ENCODE measurements at regions not wholly inside any gene's neighbourhood (a gene's known extent, or its start where the extent isn't known, plus 50 kb on each side); places are given as distances from the start of the nearest gene placed in this dataset.

DNA sequence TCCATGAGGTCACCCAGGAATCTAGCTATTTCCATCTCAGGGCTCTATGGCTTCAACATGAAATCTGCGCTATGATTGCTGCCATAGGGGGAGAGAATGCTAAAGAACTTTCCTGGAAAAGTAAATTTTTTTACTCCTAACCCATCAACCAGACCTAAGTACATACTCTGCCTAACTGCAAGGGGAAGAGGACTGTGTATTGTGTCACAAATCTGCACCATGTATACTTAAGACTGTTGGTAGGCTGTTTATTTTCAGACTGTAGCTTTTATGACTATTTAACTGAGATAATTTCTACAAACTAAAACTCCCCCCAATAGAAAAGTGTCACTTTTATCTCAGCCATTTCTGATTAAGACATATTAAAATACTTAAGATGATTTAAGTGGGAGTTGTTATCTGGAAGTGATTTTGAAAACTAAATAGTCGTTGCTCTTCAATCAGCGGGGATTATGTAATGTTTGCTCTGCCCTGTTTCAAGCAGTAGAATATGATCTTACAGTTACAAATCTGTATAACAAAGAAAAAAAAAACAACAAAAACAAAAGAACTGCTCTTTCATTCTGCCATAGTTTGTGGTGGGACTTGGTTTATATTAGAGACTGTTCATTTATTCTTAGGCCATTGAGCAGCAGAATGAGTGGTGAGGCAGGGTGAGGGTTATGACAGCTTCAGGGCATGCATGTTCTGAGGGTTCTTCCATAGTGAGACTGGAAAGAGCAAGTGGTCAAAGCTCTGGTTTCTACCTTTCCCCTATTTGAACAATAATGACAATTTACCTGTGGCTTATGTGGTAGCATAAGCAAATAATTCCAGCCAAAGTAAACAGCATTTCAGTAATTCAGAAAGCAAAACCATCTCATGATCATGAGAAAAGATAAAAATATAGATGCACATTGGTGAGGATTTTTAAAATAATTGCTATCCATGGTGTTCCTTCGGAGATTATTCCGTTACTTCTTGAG, 126.3 kb upstream of the CEP162 start:
- H3K4me3 ChIP-seq (ENCODE audit: low read depth, low read length), result no peak overlapping the region
- TF ChIP-seq, protein P1, sequence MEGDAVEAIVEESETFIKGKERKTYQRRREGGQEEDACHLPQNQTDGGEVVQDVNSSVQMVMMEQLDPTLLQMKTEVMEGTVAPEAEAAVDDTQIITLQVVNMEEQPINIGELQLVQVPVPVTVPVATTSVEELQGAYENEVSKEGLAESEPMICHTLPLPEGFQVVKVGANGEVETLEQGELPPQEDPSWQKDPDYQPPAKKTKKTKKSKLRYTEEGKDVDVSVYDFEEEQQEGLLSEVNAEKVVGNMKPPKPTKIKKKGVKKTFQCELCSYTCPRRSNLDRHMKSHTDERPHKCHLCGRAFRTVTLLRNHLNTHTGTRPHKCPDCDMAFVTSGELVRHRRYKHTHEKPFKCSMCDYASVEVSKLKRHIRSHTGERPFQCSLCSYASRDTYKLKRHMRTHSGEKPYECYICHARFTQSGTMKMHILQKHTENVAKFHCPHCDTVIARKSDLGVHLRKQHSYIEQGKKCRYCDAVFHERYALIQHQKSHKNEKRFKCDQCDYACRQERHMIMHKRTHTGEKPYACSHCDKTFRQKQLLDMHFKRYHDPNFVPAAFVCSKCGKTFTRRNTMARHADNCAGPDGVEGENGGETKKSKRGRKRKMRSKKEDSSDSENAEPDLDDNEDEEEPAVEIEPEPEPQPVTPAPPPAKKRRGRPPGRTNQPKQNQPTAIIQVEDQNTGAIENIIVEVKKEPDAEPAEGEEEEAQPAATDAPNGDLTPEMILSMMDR (conservative IDR thresholded peaks at IDR 0.05; ENCODE audit: low read depth, low read length), result no peak
- DNase-seq (ENCODE audit: low read depth), result no peak

DNA sequence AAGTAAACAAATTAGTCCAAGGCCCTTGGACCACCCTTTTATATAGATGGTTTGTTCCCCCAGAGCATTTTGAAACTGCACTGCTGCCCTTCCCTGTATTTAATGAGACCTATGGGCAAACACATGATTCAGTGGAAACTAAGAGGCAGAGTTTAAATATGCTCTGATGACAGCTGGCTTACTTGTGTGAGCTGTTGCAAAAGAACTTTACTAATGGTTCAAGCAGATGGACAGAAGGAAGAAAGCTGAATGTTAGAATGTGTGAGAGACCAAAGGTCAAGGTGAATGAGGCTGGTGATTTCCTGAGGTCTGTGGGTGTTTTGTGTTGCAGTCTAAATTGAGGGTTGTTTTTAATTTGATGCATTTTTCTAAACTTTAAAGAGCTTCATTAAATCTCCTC, 123.0 kb upstream of the CEP162 start:
- TF ChIP-seq, protein P1 (conservative IDR thresholded peaks at IDR 0.05; ENCODE audit: low read depth, low read length), result no peak
- peak; percentile 63 for DNase-seq (ENCODE audit: low read depth)
- H3K4me3 ChIP-seq (ENCODE audit: low read depth, low read length), result no peak overlapping the region

DNA sequence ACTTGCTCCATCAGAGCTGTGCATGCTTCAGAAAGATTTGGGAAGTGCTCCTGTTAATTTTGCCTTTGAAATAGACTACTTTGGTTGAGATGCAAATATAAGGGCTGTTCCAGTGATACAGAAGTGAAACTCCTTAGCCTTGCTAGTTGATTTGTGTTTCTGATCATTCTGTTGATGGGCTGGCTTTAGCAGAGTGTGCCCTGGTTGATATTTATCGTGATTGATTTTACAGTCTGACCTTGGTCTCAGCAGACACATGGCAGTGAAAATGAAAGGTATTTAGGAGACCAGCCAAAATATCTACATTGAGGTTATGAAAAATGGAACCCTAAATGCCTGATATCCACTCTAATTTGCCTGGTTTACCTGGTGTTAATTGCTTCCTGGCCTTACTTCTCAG, 122.1 kb upstream of the CEP162 start:
- no peak overlapping the region for H3K4me3 ChIP-seq (ENCODE audit: low read depth, low read length)
- TF ChIP-seq, protein P1 (conservative IDR thresholded peaks at IDR 0.05; ENCODE audit: low read depth, low read length), result no peak
- no peak for DNase-seq (ENCODE audit: low read depth)

DNA sequence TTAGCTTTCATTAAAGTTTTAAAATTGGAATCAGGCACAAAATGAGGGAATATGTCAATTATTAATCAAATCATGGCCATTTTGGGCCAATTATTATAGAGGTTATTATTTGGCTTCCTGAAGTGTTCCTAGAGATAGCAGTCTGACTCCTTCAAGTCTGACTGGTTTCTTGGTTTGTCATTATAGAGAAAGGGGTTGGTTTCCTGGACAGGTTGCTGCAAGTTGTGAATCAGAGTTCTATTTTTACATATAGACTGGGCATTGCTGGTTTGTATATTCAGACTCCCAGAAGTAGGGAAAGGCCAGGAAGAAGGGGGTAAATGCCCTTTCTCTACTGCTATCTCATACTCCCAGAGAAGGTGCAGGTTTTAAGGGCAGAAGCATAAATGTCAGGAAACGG, 121.4 kb upstream of the CEP162 start:
- H3K4me3 ChIP-seq (ENCODE audit: low read depth, low read length), result no peak overlapping the region
- DNase-seq (ENCODE audit: low read depth), result no peak
- TF ChIP-seq, protein P1 (conservative IDR thresholded peaks at IDR 0.05; ENCODE audit: low read depth, low read length), result no peak

DNA sequence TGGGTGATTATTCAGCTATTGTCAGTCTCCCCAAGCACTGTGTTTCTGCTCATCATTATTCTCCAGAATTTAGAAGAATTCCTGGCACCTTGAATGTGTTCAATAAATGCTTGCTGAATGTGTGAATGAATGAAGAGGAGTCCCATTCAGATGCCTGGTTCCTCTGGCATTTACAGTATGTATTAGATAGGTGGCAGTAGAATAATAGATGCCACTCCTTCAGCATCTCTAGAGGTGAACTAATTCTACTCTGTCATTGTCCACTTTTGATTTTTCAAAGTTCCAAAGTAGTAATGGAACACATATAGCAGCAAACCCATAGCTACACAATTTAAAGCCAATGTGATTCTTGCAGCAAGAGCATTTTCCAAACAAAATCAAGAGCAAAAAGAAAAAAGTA, 118.9 kb upstream of the CEP162 start:
- TF ChIP-seq, protein P1 (conservative IDR thresholded peaks at IDR 0.05; ENCODE audit: low read depth, low read length), result peak; percentile 44
- no peak overlapping the region for H3K4me3 ChIP-seq (ENCODE audit: low read depth, low read length)
- DNase-seq (ENCODE audit: low read depth), result peak; percentile 30

DNA sequence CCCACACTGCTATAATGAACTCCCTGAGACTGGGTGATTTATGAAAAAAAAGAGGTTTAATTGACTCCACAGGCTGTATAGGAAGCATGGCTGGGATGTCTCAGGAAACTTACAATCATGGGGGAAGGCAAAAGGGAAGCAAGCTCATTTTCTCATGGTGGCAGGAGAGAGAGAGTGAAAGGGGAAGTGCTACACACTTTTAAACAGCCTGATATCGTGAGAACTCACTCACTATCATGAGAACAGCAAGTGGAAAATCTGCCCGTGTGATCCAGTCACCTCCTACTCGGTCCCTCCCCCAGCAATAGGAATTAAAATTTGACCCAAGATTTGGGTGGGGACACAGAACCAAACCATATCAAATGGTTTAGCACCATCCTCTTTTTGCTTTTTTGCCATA, 116.6 kb upstream of the CEP162 start:
- no peak for DNase-seq (ENCODE audit: low read depth)
- H3K4me3 ChIP-seq (ENCODE audit: low read depth, low read length), result no peak overlapping the region
- TF ChIP-seq, protein P1 (conservative IDR thresholded peaks at IDR 0.05; ENCODE audit: low read depth, low read length), result no peak

DNA sequence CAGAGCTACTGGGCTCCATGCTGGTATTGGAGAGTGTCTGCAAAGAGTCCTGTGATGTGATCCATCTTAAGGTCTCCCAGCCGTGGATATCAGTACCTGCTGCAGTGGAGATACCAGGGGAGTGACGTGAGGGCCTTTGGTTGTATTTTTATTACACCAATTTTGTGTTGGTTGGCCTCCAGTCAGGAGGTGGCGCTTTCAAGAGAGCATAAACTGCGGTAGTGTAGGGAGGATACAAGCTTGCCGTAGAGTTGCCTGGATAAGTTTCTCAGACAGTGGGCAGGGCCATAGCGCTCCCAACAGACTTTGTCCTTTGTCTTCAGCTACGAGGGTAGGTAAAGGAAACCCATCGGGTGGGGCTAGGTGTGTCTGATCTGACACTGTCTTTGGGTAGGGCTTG, 113.0 kb upstream of the CEP162 start:
- H3K4me3 ChIP-seq (ENCODE audit: low read depth, low read length), result no peak overlapping the region
- TF ChIP-seq, protein P1 (conservative IDR thresholded peaks at IDR 0.05; ENCODE audit: low read depth, low read length), result no peak
- DNase-seq (ENCODE audit: low read depth), result no peak
